Caki2 (cell line): ENCODE measurements at regions not wholly inside any gene's neighbourhood (a gene's known extent, or its start where the extent isn't known, plus 50 kb on each side); places are given as distances from the start of the nearest gene placed in this dataset.
A peak's percentile ranks its signal among the peaks of the same experiment; 100 is the strongest.
"Not testable (repeated sequence)": the region's sequence is repeated elsewhere in the genome, so short reads cannot be mapped to it uniquely, and the experiment has no call there.

Experiments used
- DNase-seq: peaks from one replicate; pipeline ENCODE4 v3.0.0-alpha.2; 2015; ENCODE audit warnings: low read depth
- in situ Hi-C: cut with HindIII; loops from 2 replicates; pipeline ENCODE4 v1.10.0; 2016; ENCODE audit warnings: low sequenced_read_pairs, low pct_unique_long_range_greater_than_20kb, mixed read lengths

DNA sequence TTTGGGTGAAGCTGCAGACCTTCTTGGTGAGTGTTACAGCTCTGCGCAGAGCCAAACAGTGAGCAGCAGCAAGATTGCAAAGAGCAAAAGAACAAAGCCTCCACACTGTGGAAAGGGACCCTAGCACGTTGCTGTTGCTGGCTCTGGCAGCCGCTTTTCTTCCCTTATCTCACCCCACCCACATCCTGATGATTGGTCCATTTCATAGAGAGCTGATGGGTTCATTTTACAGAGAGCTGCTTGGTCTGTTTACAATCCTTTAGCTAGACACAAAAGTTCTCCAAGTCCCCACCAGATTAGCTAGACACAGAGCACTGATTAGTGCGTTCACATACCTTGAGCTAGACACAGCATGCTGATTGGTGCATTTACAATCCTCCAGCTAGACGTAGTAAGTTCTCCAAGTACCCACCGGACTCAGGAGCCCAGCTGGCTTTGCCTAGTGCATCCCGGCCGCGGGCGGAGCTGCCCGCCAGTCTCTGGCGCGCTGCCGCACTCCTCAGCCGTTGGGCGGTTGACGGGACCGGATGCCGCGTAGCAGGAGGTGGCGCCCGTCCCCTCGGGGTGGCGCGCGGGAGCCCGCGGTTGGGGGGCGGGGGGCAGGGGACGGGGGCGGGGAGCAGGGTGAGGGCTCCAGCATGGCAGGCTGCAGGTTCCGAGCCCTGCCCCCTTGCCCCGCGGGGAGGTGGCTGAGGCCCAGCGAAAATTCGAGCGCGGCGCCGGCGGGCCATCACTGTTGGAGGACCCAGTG is 201.4 kb upstream of the C1QTNF3 start:
- peak; percentile 71 for DNase-seq

GRCh38 chr5:34245032-34245394 is 202.0 kb upstream of the C1QTNF3 start:
- in situ Hi-C loops, DNase-seq: not testable (repeated sequence)

More for the DNA sequence above, 201.4 kb upstream of the C1QTNF3 start:
- in situ Hi-C loops: not testable (repeated sequence)

GRCh38 chr5:34245813-34246212 is 202.8 kb upstream of the C1QTNF3 start:
- peak; percentile 21 for DNase-seq
- in situ Hi-C loops: not testable (repeated sequence)

DNA sequence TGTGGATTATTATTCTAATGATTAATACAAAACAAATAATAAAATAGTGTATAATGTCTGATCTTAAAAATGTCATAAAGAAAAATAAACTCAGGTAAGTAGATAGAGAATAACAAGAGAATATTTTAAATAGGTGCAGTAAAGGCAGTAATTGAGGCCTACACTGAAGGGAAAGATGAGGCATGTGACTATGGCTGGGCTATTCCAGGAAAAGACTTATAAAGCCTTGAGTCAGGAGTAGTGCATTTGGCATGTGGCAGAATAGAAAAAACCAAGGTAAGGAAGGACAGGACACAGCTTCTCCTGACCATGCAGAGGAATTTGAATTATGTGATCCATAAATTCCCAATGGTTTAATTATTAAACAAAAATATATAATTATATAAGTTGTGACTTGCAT is 215.6 kb upstream of the C1QTNF3 start:
- DNase-seq, in situ Hi-C loops: not testable (repeated sequence)

DNA sequence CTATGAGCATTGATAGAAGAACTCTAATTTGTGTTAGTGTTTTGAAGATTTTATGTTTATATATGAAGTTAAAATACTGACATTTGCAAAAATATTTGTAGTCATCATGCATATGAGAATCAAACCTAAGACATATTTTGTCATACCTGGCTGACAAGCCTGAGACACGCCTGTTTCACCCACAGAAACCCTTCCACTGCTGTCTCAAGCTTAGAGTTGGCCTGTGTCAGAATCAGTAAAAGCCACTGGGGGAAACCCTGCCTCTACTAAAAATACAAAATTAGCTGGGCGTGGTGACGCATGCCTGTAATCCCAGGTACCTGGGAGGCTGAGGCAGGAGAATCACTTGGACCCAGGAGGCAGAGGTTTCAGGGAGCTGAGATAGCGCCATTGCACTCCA is 218.0 kb upstream of the C1QTNF3 start:
- in situ Hi-C loops, DNase-seq: not testable (repeated sequence)

GRCh38 chr5:34266151-34266550 is 223.1 kb upstream of the C1QTNF3 start:
- DNase-seq, in situ Hi-C loops: not testable (repeated sequence)

DNA sequence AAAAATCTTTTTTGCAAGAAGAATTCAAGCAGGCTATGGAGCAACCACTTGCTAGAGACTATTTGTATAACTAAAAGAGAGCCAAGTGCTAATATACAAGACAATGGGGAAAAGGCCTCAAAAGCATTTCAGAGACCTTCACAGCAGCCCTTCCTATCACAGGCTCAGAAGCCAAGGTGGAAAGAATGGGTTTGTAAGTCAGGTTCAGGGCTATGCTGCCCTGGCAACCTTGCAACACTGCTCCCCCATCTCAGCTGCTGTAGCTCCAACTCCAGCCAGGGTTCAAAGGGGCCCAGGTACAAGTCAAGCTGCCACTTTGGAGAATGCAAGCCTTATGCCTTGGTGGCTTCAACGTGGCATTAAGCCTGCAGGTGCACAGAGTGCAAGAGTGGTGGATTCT is 253.7 kb upstream of the C1QTNF3 start:
- in situ Hi-C loops, DNase-seq: not testable (repeated sequence)

DNA sequence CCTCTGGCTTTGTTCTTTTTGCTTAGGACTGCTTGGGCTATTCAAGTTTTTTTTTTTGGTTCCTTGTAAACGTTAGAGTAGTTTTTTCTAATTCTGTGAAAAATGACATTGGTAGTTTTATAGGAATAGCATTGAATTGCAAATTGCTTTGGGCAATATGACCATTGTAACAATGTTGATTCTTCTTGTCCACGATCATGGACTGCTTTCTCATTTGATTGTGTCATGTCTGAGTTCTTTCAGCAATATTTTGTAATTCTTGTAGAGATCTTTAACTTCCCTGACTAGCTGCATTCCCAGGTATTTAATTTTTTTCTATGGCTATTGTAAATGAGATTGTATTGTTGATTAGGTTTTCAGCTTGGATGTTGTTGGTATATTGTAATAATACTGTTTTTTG is 286.2 kb upstream of the C1QTNF3 start:
- DNase-seq, in situ Hi-C loops: not testable (repeated sequence)

- in situ Hi-C loops, DNase-seq: not testable (repeated sequence)
Observed at GRCh38 chr5:34329611-34330108, 286.6 kb upstream of the C1QTNF3 start.

DNA sequence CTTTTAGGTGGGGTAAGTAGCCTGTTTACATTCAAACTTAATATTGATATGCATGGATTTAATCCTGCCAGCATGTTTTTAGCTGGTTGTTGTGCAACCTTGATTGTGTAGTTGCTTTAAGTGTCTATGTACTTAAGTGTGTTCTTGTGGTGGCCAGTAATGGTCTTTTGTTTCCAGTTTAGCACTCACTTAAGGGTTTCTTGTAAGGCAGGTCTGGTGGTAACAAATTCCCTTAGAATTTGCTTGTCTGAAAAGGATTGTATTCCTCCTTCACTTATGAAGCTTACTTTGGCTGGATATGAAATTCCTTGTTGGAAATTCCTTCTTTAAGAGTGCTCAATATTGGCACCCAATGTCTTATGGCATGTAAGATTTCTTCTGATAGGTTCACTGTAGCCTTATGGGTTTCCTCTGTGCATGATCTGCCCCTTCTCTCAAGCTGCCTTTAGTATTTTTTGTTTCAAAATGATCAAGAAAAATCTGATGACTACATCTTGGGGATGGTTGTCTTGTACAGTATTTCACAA is 289.0 kb upstream of the C1QTNF3 start:
- in situ Hi-C loops, DNase-seq: not testable (repeated sequence)

DNA sequence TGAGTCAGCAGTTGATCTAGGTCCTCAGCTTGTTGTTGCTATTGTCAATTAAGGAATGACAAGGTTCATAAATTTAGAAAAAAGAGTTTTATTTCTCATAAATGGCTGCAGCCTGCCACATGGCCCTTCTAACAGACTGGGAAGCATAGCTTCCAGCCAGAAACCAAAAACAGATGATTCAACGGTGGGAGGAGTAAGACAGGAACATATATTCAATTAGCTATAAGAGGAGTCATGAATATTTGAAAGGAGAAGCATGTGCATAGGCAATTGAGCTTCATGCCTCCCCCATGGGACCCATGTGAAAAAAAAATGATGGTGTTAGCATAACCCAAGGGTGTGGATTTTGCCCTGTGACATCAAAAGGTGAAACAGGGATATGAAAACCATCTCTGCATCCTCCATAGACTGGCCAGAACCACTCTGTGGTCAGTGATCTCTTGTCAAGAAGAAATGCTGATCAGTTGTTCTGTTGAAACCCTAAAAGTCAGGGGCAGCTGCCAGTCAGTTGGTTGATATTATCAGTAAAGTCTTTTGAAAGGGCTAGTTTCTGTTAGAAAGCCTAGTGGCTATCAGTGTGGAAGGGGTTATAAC is 296.5 kb upstream of the C1QTNF3 start:
- in situ Hi-C loops, DNase-seq: not testable (repeated sequence)

- in situ Hi-C loops, DNase-seq: not testable (repeated sequence)
Observed at GRCh38 chr5:34354440-34354839, 301.7 kb upstream of the RAI14 start.

- in situ Hi-C loops, DNase-seq: not testable (repeated sequence)
Observed at GRCh38 chr5:34371417-34371816, 284.7 kb upstream of the RAI14 start.

- in situ Hi-C loops, DNase-seq: not testable (repeated sequence)
Observed at GRCh38 chr5:34371817-34372216, 284.3 kb upstream of the RAI14 start.

DNA sequence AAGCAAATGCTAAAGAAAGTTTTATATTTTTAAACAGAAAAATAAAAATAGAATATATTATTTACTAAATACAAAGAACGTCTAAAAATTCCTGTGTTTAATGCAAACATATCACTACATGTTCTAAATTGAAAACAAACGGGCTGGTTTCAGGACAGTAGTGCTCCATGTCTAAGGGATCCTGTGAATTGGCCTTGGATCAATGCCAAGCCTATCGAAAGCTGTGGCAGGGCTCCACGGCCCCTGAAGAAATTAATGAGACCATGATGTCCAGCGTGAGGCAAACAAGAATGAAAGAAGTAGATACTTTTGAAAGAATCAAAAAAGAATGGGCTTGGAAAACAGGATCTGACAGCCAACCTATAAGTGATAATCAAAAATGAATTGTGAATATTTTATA is 283.4 kb upstream of the RAI14 start:
- DNase-seq, in situ Hi-C loops: not testable (repeated sequence)

- in situ Hi-C loops, DNase-seq: not testable (repeated sequence)
Observed at GRCh38 chr5:34377651-34378050, 278.5 kb upstream of the RAI14 start.

GRCh38 chr5:34378498-34378897 is 277.6 kb upstream of the RAI14 start:
- DNase-seq, in situ Hi-C loops: not testable (repeated sequence)

GRCh38 chr5:34388754-34389153 is 267.4 kb upstream of the RAI14 start:
- in situ Hi-C loops, DNase-seq: not testable (repeated sequence)

DNA sequence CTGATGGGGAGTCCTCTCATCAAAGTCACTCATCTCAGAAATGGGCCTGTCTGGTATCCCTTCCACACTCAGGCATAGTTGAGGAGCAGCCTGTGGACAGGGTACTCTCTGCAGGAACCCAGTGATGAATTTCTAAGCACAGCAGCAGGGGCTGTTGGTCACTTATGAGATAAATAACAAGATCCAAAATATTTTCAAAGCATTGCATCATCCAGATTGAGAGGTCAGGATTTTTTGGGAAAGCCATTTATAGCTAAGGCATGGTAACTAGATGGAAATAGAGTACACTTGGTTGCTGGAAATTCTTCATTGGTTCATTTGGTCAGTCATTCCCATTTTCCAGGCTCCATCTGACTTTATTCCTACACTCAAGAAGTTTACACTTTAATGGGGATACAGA is 246.8 kb upstream of the RAI14 start:
- no peak for DNase-seq
- in situ Hi-C loops: no loop called here
